ENCODE measurements at regions not wholly inside any gene's neighbourhood (a gene's known extent, or its start where the extent isn't known, plus 50 kb on each side); places are given as distances from the start of the nearest gene placed in this dataset.

DNA sequence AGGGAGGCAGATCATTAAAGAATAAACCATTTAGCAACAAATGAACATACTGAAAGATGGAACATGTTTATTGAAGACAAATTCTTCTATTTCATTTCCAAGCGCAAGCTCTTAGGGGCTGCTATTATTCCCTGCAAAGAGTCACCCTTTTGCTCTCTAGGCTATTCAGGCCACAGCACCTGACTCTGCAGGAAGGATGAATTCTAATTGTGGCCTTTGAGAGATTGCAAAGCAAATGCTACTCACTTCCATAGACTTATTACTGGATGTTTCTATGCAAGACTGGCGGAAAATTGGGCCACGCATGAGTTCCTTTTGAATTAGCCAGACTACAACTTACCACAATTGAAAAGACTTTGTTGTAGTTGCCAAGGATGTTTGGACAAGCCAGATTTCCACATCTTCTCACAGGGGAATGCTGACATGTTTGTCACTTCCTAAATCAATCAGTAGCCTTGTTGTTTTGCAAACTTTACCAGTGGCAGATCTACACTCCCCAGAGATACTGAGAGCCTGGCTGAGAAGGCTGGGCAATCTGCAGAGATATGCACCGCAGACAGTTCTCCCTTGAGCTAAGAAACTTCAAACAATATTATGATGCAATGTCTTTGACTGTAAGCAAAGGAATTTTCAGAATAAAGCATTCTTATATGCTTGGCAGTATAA is 334.3 kb upstream of the SYT1 start:
- TF ChIP-seq CTCF (conservative IDR thresholded peaks at IDR 0.05; ENCODE audit: low read depth, low read length) (no peak), EZH2 (IDR thresholded peaks at IDR 0.05; ENCODE audit: low read length, unreplicated experiment) (no peak), EZH2phosphoT487 (IDR thresholded peaks at IDR 0.05; ENCODE audit: borderline replicate concordance, low read length) (no peak)
